ENCODE measurements at regions not wholly inside any gene's neighbourhood (a gene's known extent, or its start where the extent isn't known, plus 50 kb on each side); places are given as distances from the start of the nearest gene placed in this dataset.

DNA sequence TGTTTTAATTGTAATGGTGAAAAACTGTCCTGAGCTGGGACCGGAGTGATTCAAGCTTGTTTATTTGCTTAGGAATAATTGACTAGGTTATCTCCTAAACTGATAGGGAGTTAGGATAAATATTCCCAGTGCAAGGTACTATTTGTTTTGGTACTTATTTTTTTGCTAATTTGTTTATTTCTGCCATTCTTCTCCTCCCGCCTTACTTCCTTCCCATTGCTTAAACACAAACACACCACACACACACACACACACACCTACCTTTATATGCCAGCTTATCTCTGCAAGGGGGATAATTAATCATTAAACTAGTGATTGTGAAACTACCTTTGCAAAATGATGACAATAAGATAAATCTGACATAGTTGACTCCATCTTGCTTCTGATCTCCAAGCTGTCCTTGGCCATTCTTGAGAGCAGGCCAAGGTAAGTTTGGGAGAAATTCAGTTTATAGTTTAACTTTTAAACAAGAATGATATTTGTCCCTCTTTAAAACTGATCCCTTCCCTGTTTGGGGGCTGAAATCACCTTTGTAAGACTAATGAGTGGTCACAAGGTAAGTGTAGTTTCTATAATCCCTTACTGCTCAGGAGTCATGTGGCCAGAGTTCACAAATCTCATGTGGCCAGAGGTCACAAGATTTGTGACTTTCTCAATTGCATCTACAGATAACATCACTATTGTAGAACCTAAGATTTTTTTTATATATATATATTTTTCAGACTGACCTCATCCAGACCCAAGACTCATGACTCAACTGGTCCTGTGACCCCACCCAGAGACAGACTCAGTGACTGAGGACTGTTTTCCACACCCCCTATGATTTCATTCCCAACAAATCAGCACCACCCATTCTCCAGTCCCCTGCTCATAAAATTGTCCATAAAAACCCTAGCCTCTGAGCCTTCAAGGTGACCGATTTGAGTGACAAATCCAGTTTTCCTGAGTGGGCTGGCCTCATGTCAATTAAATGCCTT lies 83.1 kb upstream of the LRRTM4 start:
- TF ChIP-seq, protein P1, sequence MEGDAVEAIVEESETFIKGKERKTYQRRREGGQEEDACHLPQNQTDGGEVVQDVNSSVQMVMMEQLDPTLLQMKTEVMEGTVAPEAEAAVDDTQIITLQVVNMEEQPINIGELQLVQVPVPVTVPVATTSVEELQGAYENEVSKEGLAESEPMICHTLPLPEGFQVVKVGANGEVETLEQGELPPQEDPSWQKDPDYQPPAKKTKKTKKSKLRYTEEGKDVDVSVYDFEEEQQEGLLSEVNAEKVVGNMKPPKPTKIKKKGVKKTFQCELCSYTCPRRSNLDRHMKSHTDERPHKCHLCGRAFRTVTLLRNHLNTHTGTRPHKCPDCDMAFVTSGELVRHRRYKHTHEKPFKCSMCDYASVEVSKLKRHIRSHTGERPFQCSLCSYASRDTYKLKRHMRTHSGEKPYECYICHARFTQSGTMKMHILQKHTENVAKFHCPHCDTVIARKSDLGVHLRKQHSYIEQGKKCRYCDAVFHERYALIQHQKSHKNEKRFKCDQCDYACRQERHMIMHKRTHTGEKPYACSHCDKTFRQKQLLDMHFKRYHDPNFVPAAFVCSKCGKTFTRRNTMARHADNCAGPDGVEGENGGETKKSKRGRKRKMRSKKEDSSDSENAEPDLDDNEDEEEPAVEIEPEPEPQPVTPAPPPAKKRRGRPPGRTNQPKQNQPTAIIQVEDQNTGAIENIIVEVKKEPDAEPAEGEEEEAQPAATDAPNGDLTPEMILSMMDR (conservative IDR thresholded peaks at IDR 0.05 in 1 of 2, IDR thresholded peaks at IDR 0.05 in 1 of 2; ENCODE audit: low read depth in 1 of 2, low read length in 2 of 2) = no peak
- TF ChIP-seq EZH2 (IDR thresholded peaks at IDR 0.05; ENCODE audit: low read length, missing control alignments) = no peak
